GM12801 (cell line): ENCODE measurements at regions not wholly inside any gene's neighbourhood (a gene's known extent, or its start where the extent isn't known, plus 50 kb on each side); places are given as distances from the start of the nearest gene placed in this dataset.

Experiments used
- CTCF ChIP-seq: IDR thresholded peaks from one replicate; pipeline ENCODE4 v1.5.1; 2011; ENCODE audit warnings: control low read depth; ENCODE audit not compliant: insufficient read length; ENCODE audit errors: extremely low read depth

- no peak for TF ChIP-seq CTCF
Measured at GRCh38 chr1:55448261-55448660, 233.1 kb upstream of the USP24 start.

- TF ChIP-seq CTCF = no peak
Measured at GRCh38 chr1:55447488-55447887, 232.3 kb upstream of the USP24 start.

- TF ChIP-seq CTCF = no peak
Measured at GRCh38 chr1:55446351-55446750, 231.2 kb upstream of the USP24 start.

GRCh38 chr1:55445416-55445815 lies 230.3 kb upstream of the USP24 start:
- no peak for TF ChIP-seq CTCF

- no peak for TF ChIP-seq CTCF
Measured at GRCh38 chr1:55444667-55445066, 229.5 kb upstream of the USP24 start.

- no peak for TF ChIP-seq CTCF
Measured at GRCh38 chr1:55443175-55443915, 228.2 kb upstream of the USP24 start.

- no peak for TF ChIP-seq CTCF
Measured at GRCh38 chr1:55441489-55441888, 226.3 kb upstream of the USP24 start.
